GM23338 (cell line): ENCODE measurements at regions not wholly inside any gene's neighbourhood (a gene's known extent, or its start where the extent isn't known, plus 50 kb on each side); places are given as distances from the start of the nearest gene placed in this dataset.

Experiments
- ATAC-seq: fragments of 200-7000 bp; cut with Tn5 transposase; 3 replicates; pipeline ENCODE4 v1.9.1; 2020
- DNase-seq: peaks from one replicate; pipeline ENCODE4 v3.0.0-alpha.2; 2015; ENCODE audit warnings: low spot score
- H2AFZ ChIP-seq: fragments of 200-600 bp; sonication (generic); 2 replicates; pipeline ENCODE4 v1.8.0; 2016; ENCODE audit warnings: antibody characterized with exemption, mild to moderate bottlenecking, moderate library complexity
- H3F3A ChIP-seq: fragments of 200-600 bp; sonication (generic); replicated peaks from 2 replicates; pipeline ENCODE4 v1.8.0; 2017; ENCODE audit warnings: antibody characterized with exemption, mixed run types, low read depth
- H3K27ac ChIP-seq: fragments of 200-600 bp; sonication (generic); 2 replicates; pipeline ENCODE4 v1.6.1; 2016; ENCODE audit warnings: low read depth
- H3K27me3 ChIP-seq: fragments of 200-600 bp; sonication (generic); 2 replicates; pipeline ENCODE4 v1.8.0; 2016; ENCODE audit warnings: mild to moderate bottlenecking, mixed run types, moderate library complexity; ENCODE audit not compliant: insufficient read depth
- H3K36me3 ChIP-seq: fragments of 200-600 bp; sonication (generic); 2 replicates; pipeline ENCODE4 v1.8.0; 2016; ENCODE audit warnings: mild to moderate bottlenecking; ENCODE audit not compliant: insufficient read depth
- H3K4me1 ChIP-seq: fragments of 200-600 bp; sonication (generic); 2 replicates; pipeline ENCODE4 v1.8.0; 2016; ENCODE audit warnings: mild to moderate bottlenecking, moderate library complexity; ENCODE audit not compliant: insufficient read depth
- H3K4me2 ChIP-seq: fragments of 200-600 bp; sonication (generic); 2 replicates; pipeline ENCODE4 v1.7.1; 2017; ENCODE audit warnings: mixed run types
- H3K4me3 ChIP-seq: fragments of 200-600 bp; sonication (generic); 2 replicates; pipeline ENCODE4 v1.6.1; 2016; ENCODE audit warnings: mixed run types
- H3K79me2 ChIP-seq: fragments of 200-600 bp; sonication (generic); replicated peaks from 2 replicates; pipeline ENCODE4 v1.8.0; 2017; ENCODE audit warnings: mild to moderate bottlenecking; ENCODE audit not compliant: insufficient read depth
- H3K9me2 ChIP-seq: fragments of 200-600 bp; sonication (generic); 2 replicates; pipeline ENCODE4 v1.8.0; 2017; ENCODE audit not compliant: insufficient read depth
- H4K20me1 ChIP-seq: fragments of 200-600 bp; sonication (generic); replicated peaks from 2 replicates; pipeline ENCODE4 v1.8.0; 2017; ENCODE audit warnings: mild to moderate bottlenecking; ENCODE audit not compliant: insufficient read depth
- H3K27ac Mint-ChIP-seq: 2 replicates; pipeline ENCODE4 v1.8.0; 2020; ENCODE audit warnings: inconsistent platforms, mild to moderate bottlenecking, moderate library complexity, mixed read lengths
- H3K27me3 Mint-ChIP-seq: 3 replicates; pipeline ENCODE4 v1.8.0; 2022; ENCODE audit warnings: low read depth, mild to moderate bottlenecking, moderate library complexity, mixed read lengths, inconsistent platforms; ENCODE audit not compliant: insufficient read depth, poor library complexity
- H3K36me3 Mint-ChIP-seq: 3 replicates; pipeline ENCODE4 v1.8.0; 2021; ENCODE audit warnings: low read depth, mild to moderate bottlenecking, inconsistent platforms, moderate library complexity, mixed read lengths
- H3K4me1 Mint-ChIP-seq: 3 replicates; pipeline ENCODE4 v1.8.0; 2020; ENCODE audit warnings: mild to moderate bottlenecking, inconsistent platforms, mixed read lengths
- H3K4me3 Mint-ChIP-seq: 3 replicates; pipeline ENCODE4 v1.8.0; 2021; ENCODE audit warnings: moderate library complexity, mild to moderate bottlenecking, inconsistent platforms, mixed read lengths
- H3K9me3 Mint-ChIP-seq: 3 replicates; pipeline ENCODE4 v1.8.0; 2020; ENCODE audit warnings: moderate library complexity, mild to moderate bottlenecking, inconsistent platforms, mixed read lengths
- CREB1 ChIP-seq: fragments of 250-450 bp; sonication (Bioruptor Pico); IDR thresholded peaks from 2 replicates; pipeline ENCODE4 v1.5.0; 2020; ENCODE audit warnings: low read depth, mild to moderate bottlenecking, moderate library complexity
- CTCF ChIP-seq, 2 experiments: fragments of 200-600 bp in 1 of 2; sonication (generic) in 1 of 2; conservative IDR thresholded peaks; 2 replicates each; pipeline versions ENCODE4 v1.5.1 to v1.6.1; 2016 to 2017; ENCODE audit warnings: antibody characterized with exemption in 2 of 2, low read depth in 2 of 2, mild to moderate bottlenecking in 2 of 2, moderate library complexity in 1 of 2
- ETS1 ChIP-seq: IDR thresholded peaks from 2 replicates; pipeline ENCODE4 v1.6.1; 2016; ENCODE audit warnings: antibody characterized with exemption
- EZH2 ChIP-seq: fragments of 200-600 bp; sonication (generic); IDR thresholded peaks from one replicate; pipeline ENCODE4 v1.8.0; 2017; ENCODE audit warnings: antibody characterized with exemption, mild to moderate bottlenecking, low read depth; ENCODE audit not compliant: unreplicated experiment
- EZH2phosphoT487 ChIP-seq: fragments of 200-600 bp; sonication (generic); IDR thresholded peaks from one replicate; pipeline ENCODE4 v1.8.1; 2018; ENCODE audit warnings: antibody characterized with exemption; ENCODE audit not compliant: unreplicated experiment
- JUNB ChIP-seq: IDR thresholded peaks from one replicate; pipeline ENCODE4 v1.6.1; 2016; ENCODE audit warnings: antibody characterized with exemption; ENCODE audit not compliant: unreplicated experiment
- NANOG ChIP-seq: IDR thresholded peaks from 2 replicates; pipeline ENCODE4 v1.6.1; 2016; ENCODE audit warnings: antibody characterized with exemption, borderline replicate concordance
- POLR2AphosphoS5 ChIP-seq: IDR thresholded peaks from 2 replicates; pipeline ENCODE4 v1.6.1; 2016; ENCODE audit warnings: antibody characterized with exemption, low read depth
- REST ChIP-seq: IDR thresholded peaks from one replicate; pipeline ENCODE4 v1.6.1; 2018; ENCODE audit warnings: antibody characterized with exemption; ENCODE audit not compliant: unreplicated experiment
- STAT1 ChIP-seq: IDR thresholded peaks from one replicate; pipeline ENCODE4 v1.6.1; 2016; ENCODE audit warnings: antibody characterized with exemption; ENCODE audit not compliant: unreplicated experiment
- ZNF114 ChIP-seq: fragments of 250-450 bp; sonication (Bioruptor Pico); IDR thresholded peaks from 2 replicates; pipeline ENCODE4 v1.5.0; 2020; ENCODE audit warnings: mild to moderate bottlenecking, moderate library complexity
- ZNF331 ChIP-seq: fragments of 250-450 bp; sonication (Bioruptor Pico); IDR thresholded peaks from 2 replicates; pipeline ENCODE4 v1.5.0; 2020; ENCODE audit warnings: low read depth, mild to moderate bottlenecking, moderate library complexity
- ZNF462 ChIP-seq: fragments of 250-450 bp; sonication (Bioruptor Pico); IDR thresholded peaks from 2 replicates; pipeline ENCODE4 v1.5.0; 2020; ENCODE audit warnings: mild to moderate bottlenecking, moderate library complexity

GRCh38 chr2:54047658-54048057 lies 67.8 kb upstream of the ACYP2 start:
- TF ChIP-seq CREB1 (CRISPR knock-in tag) (no peak), EZH2phosphoT487 (no peak), ETS1 (no peak), ZNF331 (CRISPR knock-in tag) (no peak), STAT1 (no peak), ZNF114 (CRISPR knock-in tag) (no peak), ZNF462 (CRISPR knock-in tag) (no peak), CTCF (conservative IDR thresholded peaks at IDR 0.05; ENCODE audit: low read depth in 2 of 2) (no peak), EZH2 (no peak), NANOG (no peak), POLR2AphosphoS5 (no peak), JUNB (no peak), REST (no peak)
- Mint-ChIP-seq H3K36me3 (peaks cover 5% of the 10 kb centered on the region; the same call in 2 of the 3 replicates), H3K27ac (no peak overlapping the region), H3K4me1 (no peaks in the 10 kb centered on the region; the same call in 2 of the 3 replicates), H3K9me3 (peaks cover 7% of the 10 kb centered on the region; the same call in 2 of the 3 replicates), H3K27me3 (peaks cover 8% of the 10 kb centered on the region), H3K4me3 (no peak overlapping the region)
- DNase-seq (no peak), ATAC-seq (no peak)
- no peaks in the 10 kb centered on the region for H3K4me1 ChIP-seq
- H3K27ac ChIP-seq = no peak overlapping the region
- H3F3A ChIP-seq = no peaks in the 10 kb centered on the region
- H3K27me3 ChIP-seq = no peaks in the 10 kb centered on the region
- no peak overlapping the region for H3K4me3 ChIP-seq
- H3K9me2 ChIP-seq = no peaks in the 10 kb centered on the region
- no peaks in the 10 kb centered on the region for H3K36me3 ChIP-seq
- H4K20me1 ChIP-seq = no peaks in the 10 kb centered on the region; the same call in 1 of the 2 replicates
- no peaks in the 10 kb centered on the region for H3K79me2 ChIP-seq
- no peak overlapping the region for H3K4me2 ChIP-seq
- H2AFZ ChIP-seq = no peak overlapping the region
